NB4 (cell line): ENCODE measurements at regions not wholly inside any gene's neighbourhood (a gene's known extent, or its start where the extent isn't known, plus 50 kb on each side); places are given as distances from the start of the nearest gene placed in this dataset.

Source experiments
- TF ChIP-seq, protein P1 (sequence below): IDR thresholded peaks from one replicate; pipeline ENCODE4 v1.5.1; 2012; ENCODE audit warnings: low read depth, low read length
- TF ChIP-seq, protein P2 (sequence below): IDR thresholded peaks from 2 replicates; pipeline ENCODE4 v1.6.1; 2011; ENCODE audit warnings: low read depth, low read length

DNA sequence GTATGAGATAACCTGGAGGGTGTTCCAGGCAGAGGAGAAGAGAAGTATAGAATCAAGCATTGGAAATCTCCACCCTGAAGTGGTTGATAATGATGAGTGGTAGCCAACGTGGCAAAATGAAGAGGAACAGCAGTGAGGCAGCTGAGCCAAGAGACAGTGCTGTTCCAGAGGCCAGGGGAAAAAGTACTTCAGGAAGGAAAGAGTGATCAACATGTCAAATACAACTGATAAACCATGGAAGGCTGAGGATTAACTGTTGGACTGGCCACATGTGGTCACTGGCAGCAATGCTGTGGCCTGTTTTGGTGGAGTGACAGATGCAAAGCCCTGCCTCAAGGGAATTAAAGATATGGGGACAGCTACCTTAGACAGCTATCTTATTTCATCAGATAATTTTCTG lies 51.9 kb upstream of the RMP24 start:
- TF ChIP-seq, protein P1, sequence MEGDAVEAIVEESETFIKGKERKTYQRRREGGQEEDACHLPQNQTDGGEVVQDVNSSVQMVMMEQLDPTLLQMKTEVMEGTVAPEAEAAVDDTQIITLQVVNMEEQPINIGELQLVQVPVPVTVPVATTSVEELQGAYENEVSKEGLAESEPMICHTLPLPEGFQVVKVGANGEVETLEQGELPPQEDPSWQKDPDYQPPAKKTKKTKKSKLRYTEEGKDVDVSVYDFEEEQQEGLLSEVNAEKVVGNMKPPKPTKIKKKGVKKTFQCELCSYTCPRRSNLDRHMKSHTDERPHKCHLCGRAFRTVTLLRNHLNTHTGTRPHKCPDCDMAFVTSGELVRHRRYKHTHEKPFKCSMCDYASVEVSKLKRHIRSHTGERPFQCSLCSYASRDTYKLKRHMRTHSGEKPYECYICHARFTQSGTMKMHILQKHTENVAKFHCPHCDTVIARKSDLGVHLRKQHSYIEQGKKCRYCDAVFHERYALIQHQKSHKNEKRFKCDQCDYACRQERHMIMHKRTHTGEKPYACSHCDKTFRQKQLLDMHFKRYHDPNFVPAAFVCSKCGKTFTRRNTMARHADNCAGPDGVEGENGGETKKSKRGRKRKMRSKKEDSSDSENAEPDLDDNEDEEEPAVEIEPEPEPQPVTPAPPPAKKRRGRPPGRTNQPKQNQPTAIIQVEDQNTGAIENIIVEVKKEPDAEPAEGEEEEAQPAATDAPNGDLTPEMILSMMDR = no peak
- TF ChIP-seq, protein P2, sequence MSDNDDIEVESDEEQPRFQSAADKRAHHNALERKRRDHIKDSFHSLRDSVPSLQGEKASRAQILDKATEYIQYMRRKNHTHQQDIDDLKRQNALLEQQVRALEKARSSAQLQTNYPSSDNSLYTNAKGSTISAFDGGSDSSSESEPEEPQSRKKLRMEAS = no peak
